ENCODE measurements at regions not wholly inside any gene's neighbourhood (a gene's known extent, or its start where the extent isn't known, plus 50 kb on each side); places are given as distances from the start of the nearest gene placed in this dataset.

- 62 to 79% (median 70%) methylated on average over 5 of the region's 5 CpGs for WGBS, 5 donors
- no peak overlapping the region for H3K4me3 ChIP-seq
- TF ChIP-seq CTCF (IDR thresholded peaks at IDR 0.05 in 8 of 11, conservative IDR thresholded peaks at IDR 0.05 in 3 of 11) = no peak
- TF ChIP-seq POLR2AphosphoS5 (IDR thresholded peaks at IDR 0.05) = no peak
- no peak for TF ChIP-seq POLR2A (IDR thresholded peaks at IDR 0.05)
- no peaks in the 10 kb centered on the region for H3K27me3 ChIP-seq (replicated peaks in 1 of 7)
- H3K4me1 ChIP-seq = peaks cover 0 to 6% (median 0%) of the 10 kb centered on the region in 6 donors
- no peak for DNase-seq
- intact Hi-C loops (cut with DNase I; ENCODE audit: low total_unique reads) = no loop called here
- H3K27ac ChIP-seq = no peak overlapping the region
- no peaks in the 10 kb centered on the region for H3K36me3 ChIP-seq
- H3K9me3 ChIP-seq = no peaks in the 10 kb centered on the region
Observed at GRCh38 chr13:75194717-75195462, 287.1 kb downstream of the TBC1D4 start.

DNA sequence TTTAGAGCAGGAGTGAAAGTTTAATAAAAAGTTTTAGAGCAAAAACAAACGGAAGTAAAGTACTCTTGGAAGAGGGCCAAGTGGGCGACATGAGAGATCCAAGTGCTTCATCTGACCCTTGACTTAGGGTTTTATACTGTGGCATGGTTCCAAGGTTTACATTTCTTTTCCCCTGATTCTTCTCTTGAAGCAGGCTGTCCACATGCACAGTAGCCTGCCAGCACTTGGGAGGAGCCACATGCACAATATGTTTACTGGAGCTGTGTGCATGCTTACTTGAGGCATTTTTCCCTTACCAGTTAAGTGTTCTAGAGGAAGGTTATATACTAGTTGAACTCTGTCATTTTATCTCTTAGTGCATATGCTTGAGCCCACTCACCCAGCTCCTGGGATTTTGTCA lies 295.6 kb downstream of the TBC1D4 start:
- Histone ChIP-seq H3K36me3 (no peaks in the 10 kb centered on the region), H3K27me3 (replicated peaks in 1 of 7) (no peaks in the 10 kb centered on the region), H3K27ac (no peak overlapping the region), H3K4me1 (no peaks in the 10 kb centered on the region), H3K9me3 (peaks cover 0 to 26% (median 16%) of the 10 kb centered on the region in 8 donors), H3K4me3 (no peak overlapping the region)
- no peak for TF ChIP-seq POLR2AphosphoS5 (IDR thresholded peaks at IDR 0.05)
- TF ChIP-seq POLR2A (IDR thresholded peaks at IDR 0.05) = no peak
- TF ChIP-seq CTCF (IDR thresholded peaks at IDR 0.05 in 8 of 11, conservative IDR thresholded peaks at IDR 0.05 in 3 of 11) = no peak
- intact Hi-C loops (cut with DNase I; ENCODE audit: low total_unique reads) = no loop called here
- 45 to 74% (median 60%) methylated on average over 2 of the region's 2 CpGs for WGBS, 5 donors
- no peak for DNase-seq

GRCh38 chr13:75181906-75182305 lies 300.1 kb downstream of the TBC1D4 start:
- peaks cover 0 to 26% (median 16%) of the 10 kb centered on the region in 8 donors for H3K9me3 ChIP-seq
- no peaks in the 10 kb centered on the region for H3K4me1 ChIP-seq
- intact Hi-C loops (cut with DNase I; ENCODE audit: low total_unique reads) = no loop called here
- no peaks in the 10 kb centered on the region for H3K27me3 ChIP-seq (replicated peaks in 1 of 7)
- TF ChIP-seq POLR2AphosphoS5 (IDR thresholded peaks at IDR 0.05) (no peak), POLR2A (IDR thresholded peaks at IDR 0.05) (no peak), CTCF (IDR thresholded peaks at IDR 0.05 in 8 of 11, conservative IDR thresholded peaks at IDR 0.05 in 3 of 11) (no peak)
- no peak for DNase-seq
- no peak overlapping the region for H3K4me3 ChIP-seq
- H3K27ac ChIP-seq = no peak overlapping the region
- no peaks in the 10 kb centered on the region for H3K36me3 ChIP-seq
- 65 to 84% (median 80%) methylated on average over 2 of the region's 2 CpGs for WGBS, 5 donors

GRCh38 chr13:75180805-75181455 lies 301.0 kb downstream of the TBC1D4 start:
- WGBS, 5 donors = 77 to 93% (median 89%) methylated on average over 1 of the region's 1 CpG
- TF ChIP-seq CTCF (IDR thresholded peaks at IDR 0.05 in 8 of 11, conservative IDR thresholded peaks at IDR 0.05 in 3 of 11) = no peak
- TF ChIP-seq POLR2A (IDR thresholded peaks at IDR 0.05) = no peak
- no peak for TF ChIP-seq POLR2AphosphoS5 (IDR thresholded peaks at IDR 0.05)

More at GRCh38 chr13:75180805-75181455, 301.0 kb downstream of the TBC1D4 start:
- Histone ChIP-seq H3K4me1 (no peaks in the 10 kb centered on the region), H3K4me3 (no peak overlapping the region), H3K27ac (no peak overlapping the region), H3K27me3 (replicated peaks in 1 of 7) (no peaks in the 10 kb centered on the region), H3K9me3 (peaks cover 0 to 26% (median 16%) of the 10 kb centered on the region in 8 donors), H3K36me3 (no peaks in the 10 kb centered on the region)
- intact Hi-C loops (cut with DNase I; ENCODE audit: low total_unique reads) = no loop called here
- no peak for DNase-seq

Data from spleen (tissue), 11 donors.